ENCODE measurements at regions not wholly inside any gene's neighbourhood (a gene's known extent, or its start where the extent isn't known, plus 50 kb on each side); places are given as distances from the start of the nearest gene placed in this dataset.

DNA sequence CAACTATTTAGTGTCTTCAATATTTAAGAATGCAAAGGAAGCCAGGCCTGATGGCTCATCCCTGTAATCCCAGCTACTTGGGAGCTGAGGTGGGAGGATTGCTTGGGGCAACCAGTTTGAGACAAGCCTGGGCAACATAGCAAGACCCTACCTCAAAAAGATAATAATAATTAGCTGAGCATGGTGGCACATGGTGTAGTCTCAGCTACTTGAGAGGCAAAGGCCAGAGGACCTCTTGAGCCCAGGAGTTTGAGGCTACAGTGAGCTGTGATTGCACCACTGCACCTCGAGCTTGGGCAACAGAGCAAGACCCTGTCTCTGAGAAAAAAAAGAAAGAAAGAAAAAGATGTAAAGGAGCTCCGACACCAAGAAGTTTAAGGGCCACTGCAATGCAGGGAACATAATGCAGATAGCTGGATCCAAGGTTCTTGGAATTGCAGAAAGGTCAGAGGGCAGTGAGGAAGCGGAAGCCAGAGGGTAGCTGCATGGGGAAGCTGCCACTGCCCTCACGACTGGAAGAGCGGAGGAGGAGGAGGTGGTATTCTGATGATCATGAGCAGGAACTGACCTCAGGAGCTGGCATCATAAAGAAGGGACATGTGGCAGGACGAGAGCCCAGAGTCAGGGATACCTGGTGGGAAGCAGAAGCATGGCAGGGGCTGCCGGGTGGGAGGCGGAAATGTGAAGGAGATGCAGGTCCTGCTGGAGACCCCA lies 60.2 kb upstream of the PODXL start:
- Histone ChIP-seq H3K4me3 (ENCODE audit: low read depth in 1 of 2, low read length in 2 of 2) (no peak overlapping the region), H3K36me3 (ENCODE audit: control insufficient read depth in 1 of 2, insufficient read depth in 2 of 2, low read length in 2 of 2) (no peaks in the 10 kb centered on the region), H3K27ac (ENCODE audit: low read length) (no peak overlapping the region), H3K9me3 (ENCODE audit: control insufficient read depth in 1 of 2, low read length in 2 of 2) (no peaks in the 10 kb centered on the region), H3K4me1 (ENCODE audit: control insufficient read depth in 1 of 2, insufficient read depth in 2 of 2, low read length in 2 of 2) (peaks cover 0 to 7% of the 10 kb centered on the region in 2 donors), H3K27me3 (ENCODE audit: low read depth, low read length) (no peaks in the 10 kb centered on the region)

DNA sequence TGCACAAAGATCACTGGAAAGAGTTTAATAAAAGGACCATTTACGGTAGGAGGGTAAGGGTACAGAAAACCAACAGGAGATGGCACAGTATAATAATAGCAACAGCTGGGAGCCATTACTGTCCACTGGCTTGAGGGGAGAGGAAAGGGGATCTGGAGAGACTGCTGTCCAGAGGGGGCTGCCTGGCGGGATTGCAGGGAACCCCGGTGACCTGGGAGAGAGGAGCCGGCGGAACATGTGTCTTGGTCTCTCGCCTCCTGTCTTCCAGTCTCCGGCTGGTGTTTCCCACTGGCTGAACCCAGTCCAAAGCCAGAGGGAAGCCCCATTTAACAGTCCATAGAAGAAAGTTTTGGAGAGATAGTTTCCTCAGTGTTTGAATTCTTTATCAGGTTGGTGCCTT lies 57.5 kb upstream of the PODXL start:
- no peak overlapping the region for H3K27ac ChIP-seq (ENCODE audit: low read length)
- no peaks in the 10 kb centered on the region for H3K27me3 ChIP-seq (ENCODE audit: low read depth, low read length)
- H3K9me3 ChIP-seq (ENCODE audit: control insufficient read depth in 1 of 2, low read length in 2 of 2) = no peaks in the 10 kb centered on the region
- no peaks in the 10 kb centered on the region for H3K36me3 ChIP-seq (ENCODE audit: control insufficient read depth in 1 of 2, insufficient read depth in 2 of 2, low read length in 2 of 2)
- H3K4me1 ChIP-seq (ENCODE audit: control insufficient read depth in 1 of 2, insufficient read depth in 2 of 2, low read length in 2 of 2) = no peaks in the 10 kb centered on the region
- no peak overlapping the region for H3K4me3 ChIP-seq (ENCODE audit: low read depth in 1 of 2, low read length in 2 of 2)

DNA sequence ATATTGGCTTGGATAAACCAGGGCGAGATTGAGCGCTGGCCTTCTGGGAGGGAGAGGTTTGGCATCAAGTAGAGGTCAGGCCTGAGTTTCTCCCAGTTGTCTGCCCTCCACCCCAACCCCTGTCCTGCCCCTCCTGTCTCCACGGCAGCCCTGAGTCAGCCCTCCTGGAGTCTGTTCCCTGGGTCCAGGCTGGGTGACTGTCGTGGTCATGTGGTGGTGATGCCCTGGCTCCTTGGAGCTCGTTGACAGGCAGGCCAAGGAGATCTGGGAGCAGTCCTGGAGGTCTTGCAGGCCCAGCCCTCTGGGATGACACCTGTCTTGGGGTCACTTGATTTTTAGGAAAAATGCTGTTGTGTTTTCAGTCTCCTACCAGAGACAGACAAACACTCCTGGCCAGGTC lies 53.6 kb upstream of the PODXL start:
- H3K27ac ChIP-seq (ENCODE audit: low read length) = no peak overlapping the region
- no peak overlapping the region for H3K4me3 ChIP-seq (ENCODE audit: low read depth in 1 of 2, low read length in 2 of 2)
- no peaks in the 10 kb centered on the region for H3K27me3 ChIP-seq (ENCODE audit: low read depth, low read length)
- H3K36me3 ChIP-seq (ENCODE audit: control insufficient read depth in 1 of 2, insufficient read depth in 2 of 2, low read length in 2 of 2) = no peaks in the 10 kb centered on the region
- no peaks in the 10 kb centered on the region for H3K4me1 ChIP-seq (ENCODE audit: control insufficient read depth in 1 of 2, insufficient read depth in 2 of 2, low read length in 2 of 2)
- H3K9me3 ChIP-seq (ENCODE audit: control insufficient read depth in 1 of 2, low read length in 2 of 2) = no peaks in the 10 kb centered on the region

DNA sequence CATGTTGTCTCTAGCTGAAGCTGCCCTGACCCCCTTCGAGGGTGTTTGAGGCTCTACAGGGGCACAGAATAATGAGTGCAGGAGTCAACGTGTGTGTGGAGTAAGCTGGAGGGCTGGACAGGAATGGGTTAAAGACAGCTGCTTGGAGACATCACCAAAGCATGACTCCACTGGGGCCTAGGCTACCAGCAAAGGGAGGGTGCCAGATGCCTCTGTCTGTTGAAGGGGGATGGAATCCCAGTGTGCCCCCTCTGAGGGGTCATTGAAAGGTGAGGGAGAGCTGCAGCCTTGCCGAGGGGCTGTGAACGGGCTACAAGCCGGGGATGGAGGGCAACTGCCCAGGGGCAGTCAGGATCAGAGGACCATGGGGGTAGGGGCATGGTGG lies 51.7 kb upstream of the PODXL start:
- peaks cover 6% of the 10 kb centered on the region for H3K27me3 ChIP-seq (ENCODE audit: low read depth, low read length)
- no peak overlapping the region for H3K27ac ChIP-seq (ENCODE audit: low read length)
- no peak overlapping the region for H3K4me3 ChIP-seq (ENCODE audit: low read depth in 1 of 2, low read length in 2 of 2)

DNA sequence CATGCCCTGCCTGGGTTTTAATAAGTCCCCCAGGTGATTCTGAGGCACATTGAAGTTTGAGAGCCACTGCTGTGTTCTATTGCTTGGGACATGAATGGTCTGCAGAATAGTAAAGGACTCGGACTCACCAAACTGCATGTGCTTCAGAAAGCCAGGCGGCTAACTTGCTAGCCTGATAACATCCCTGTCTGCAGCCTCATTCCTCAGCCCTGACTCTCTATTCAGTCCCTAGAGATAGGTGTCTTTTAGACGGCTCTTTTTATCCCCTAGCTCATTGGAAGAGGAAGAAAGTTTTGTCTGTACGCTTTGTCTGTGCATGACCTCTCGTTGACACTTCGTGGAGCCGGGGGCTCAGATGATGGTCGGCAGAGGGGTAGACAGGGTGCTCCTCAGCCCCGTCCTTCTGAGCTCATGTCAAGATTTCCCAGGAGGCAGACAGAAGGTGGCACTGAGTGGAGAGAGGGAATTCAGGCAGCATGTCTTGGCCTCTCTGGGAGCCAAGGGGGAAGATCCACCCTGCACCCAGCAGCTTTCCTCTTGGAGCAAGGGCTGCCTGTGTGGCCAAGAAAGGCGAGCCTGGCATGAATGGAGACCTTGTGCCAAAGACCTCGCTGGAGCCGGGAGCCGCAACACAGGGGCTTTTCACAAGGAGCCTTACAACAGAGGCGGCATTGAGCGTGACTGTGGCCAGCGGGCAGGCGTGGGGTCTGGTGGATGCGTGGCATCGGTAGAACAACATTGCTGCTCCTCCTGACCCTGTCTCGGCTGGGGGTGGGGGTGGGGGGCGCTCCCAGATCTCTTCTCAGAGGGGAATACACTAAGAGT lies 51.1 kb upstream of the PODXL start:
- H3K4me3 ChIP-seq (ENCODE audit: low read depth in 1 of 2, low read length in 2 of 2) = no peak overlapping the region
- H3K27ac ChIP-seq (ENCODE audit: low read length) = no peak overlapping the region
- no peaks in the 10 kb centered on the region for H3K9me3 ChIP-seq (ENCODE audit: control insufficient read depth in 1 of 2, low read length in 2 of 2)
- no peaks in the 10 kb centered on the region for H3K36me3 ChIP-seq (ENCODE audit: control insufficient read depth in 1 of 2, insufficient read depth in 2 of 2, low read length in 2 of 2)
- H3K27me3 ChIP-seq (ENCODE audit: low read depth, low read length) = peaks cover 6% of the 10 kb centered on the region
- no peaks in the 10 kb centered on the region for H3K4me1 ChIP-seq (ENCODE audit: control insufficient read depth in 1 of 2, insufficient read depth in 2 of 2, low read length in 2 of 2)

More for the DNA sequence above, 51.7 kb upstream of the PODXL start:
- Histone ChIP-seq H3K4me1 (ENCODE audit: control insufficient read depth in 1 of 2, insufficient read depth in 2 of 2, low read length in 2 of 2) (no peaks in the 10 kb centered on the region), H3K9me3 (ENCODE audit: control insufficient read depth in 1 of 2, low read length in 2 of 2) (no peaks in the 10 kb centered on the region), H3K36me3 (ENCODE audit: control insufficient read depth in 1 of 2, insufficient read depth in 2 of 2, low read length in 2 of 2) (no peaks in the 10 kb centered on the region)

DNA sequence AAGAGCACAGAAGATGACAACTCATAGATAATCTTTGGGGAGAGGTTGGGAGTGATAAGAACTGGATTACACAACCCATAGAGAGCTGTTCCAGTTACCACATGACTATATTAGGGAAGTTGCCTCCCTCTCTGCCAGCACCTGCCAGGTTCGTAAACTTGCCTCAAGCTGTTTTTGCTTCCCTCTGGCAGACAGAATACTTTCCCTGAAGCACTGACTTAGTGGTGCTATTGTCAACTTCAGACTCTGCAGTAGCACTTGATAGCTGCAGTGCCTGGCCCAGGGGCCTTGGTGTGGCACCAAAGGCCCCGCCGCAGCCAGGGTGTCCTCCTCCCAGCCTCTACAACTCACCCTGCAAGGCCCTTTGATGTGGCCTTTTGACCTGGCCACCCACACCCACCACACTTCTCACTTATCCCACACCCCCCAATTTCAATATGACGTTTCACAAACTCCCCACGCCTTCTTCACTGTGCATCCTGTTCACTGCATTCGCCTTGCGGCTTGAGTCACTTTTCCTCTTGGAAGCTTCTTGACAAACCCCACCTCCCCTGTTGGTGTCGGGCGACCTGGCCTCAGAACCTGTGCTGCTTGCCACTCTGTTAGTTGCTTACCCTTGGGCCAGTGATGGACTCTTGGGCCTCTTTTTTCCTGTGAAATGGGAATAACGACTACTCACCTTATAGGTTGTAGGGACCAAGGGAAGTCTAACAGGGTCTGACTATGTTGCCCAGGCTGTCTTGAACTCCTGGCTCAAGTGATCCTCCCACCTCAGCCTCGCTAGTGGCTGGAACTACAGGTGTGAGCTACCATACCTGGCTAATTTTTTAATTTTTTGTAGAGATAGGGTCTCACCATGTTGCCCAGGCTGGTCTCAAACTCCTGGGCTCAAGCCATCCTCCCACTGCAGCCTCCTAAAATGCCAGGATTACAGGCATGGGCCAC lies 50.2 kb upstream of the PODXL start:
- no peak overlapping the region for H3K27ac ChIP-seq (ENCODE audit: low read length)
- H3K9me3 ChIP-seq (ENCODE audit: control insufficient read depth in 1 of 2, low read length in 2 of 2) = no peaks in the 10 kb centered on the region
- no peak overlapping the region for H3K4me3 ChIP-seq (ENCODE audit: low read depth in 1 of 2, low read length in 2 of 2)
- peaks cover 6% of the 10 kb centered on the region for H3K27me3 ChIP-seq (ENCODE audit: low read depth, low read length)
- no peaks in the 10 kb centered on the region for H3K36me3 ChIP-seq (ENCODE audit: control insufficient read depth in 1 of 2, insufficient read depth in 2 of 2, low read length in 2 of 2)
- H3K4me1 ChIP-seq (ENCODE audit: control insufficient read depth in 1 of 2, insufficient read depth in 2 of 2, low read length in 2 of 2) = no peaks in the 10 kb centered on the region
